ENCODE measurements at regions not wholly inside any gene's neighbourhood (a gene's known extent, or its start where the extent isn't known, plus 50 kb on each side); places are given as distances from the start of the nearest gene placed in this dataset.

- TF ChIP-seq, protein P1, sequence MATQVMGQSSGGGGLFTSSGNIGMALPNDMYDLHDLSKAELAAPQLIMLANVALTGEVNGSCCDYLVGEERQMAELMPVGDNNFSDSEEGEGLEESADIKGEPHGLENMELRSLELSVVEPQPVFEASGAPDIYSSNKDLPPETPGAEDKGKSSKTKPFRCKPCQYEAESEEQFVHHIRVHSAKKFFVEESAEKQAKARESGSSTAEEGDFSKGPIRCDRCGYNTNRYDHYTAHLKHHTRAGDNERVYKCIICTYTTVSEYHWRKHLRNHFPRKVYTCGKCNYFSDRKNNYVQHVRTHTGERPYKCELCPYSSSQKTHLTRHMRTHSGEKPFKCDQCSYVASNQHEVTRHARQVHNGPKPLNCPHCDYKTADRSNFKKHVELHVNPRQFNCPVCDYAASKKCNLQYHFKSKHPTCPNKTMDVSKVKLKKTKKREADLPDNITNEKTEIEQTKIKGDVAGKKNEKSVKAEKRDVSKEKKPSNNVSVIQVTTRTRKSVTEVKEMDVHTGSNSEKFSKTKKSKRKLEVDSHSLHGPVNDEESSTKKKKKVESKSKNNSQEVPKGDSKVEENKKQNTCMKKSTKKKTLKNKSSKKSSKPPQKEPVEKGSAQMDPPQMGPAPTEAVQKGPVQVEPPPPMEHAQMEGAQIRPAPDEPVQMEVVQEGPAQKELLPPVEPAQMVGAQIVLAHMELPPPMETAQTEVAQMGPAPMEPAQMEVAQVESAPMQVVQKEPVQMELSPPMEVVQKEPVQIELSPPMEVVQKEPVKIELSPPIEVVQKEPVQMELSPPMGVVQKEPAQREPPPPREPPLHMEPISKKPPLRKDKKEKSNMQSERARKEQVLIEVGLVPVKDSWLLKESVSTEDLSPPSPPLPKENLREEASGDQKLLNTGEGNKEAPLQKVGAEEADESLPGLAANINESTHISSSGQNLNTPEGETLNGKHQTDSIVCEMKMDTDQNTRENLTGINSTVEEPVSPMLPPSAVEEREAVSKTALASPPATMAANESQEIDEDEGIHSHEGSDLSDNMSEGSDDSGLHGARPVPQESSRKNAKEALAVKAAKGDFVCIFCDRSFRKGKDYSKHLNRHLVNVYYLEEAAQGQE (IDR thresholded peaks at IDR 0.05; ENCODE audit: insufficient read depth in 1 of 2, low read depth in 2 of 2, low read length in 2 of 2), result no peak
- TF ChIP-seq TAF1 (IDR thresholded peaks at IDR 0.05; ENCODE audit: borderline replicate concordance, insufficient read depth, low read length), result no peak
- no peak for TF ChIP-seq POLR2AphosphoS5 (IDR thresholded peaks at IDR 0.05; ENCODE audit: low read depth, low read length)
- TF ChIP-seq SIN3A (IDR thresholded peaks at IDR 0.05; ENCODE audit: borderline replicate concordance, insufficient read depth, low read length), result no peak
- no peak for TF ChIP-seq FOXP2 (optimal IDR thresholded peaks at IDR 0.05; ENCODE audit: borderline replicate concordance, extremely low read depth, extremely low read length, insufficient read depth)
Measured at GRCh38 chr1:172950528-172950927, 100.2 kb downstream of the TNFSF18 start.

DNA sequence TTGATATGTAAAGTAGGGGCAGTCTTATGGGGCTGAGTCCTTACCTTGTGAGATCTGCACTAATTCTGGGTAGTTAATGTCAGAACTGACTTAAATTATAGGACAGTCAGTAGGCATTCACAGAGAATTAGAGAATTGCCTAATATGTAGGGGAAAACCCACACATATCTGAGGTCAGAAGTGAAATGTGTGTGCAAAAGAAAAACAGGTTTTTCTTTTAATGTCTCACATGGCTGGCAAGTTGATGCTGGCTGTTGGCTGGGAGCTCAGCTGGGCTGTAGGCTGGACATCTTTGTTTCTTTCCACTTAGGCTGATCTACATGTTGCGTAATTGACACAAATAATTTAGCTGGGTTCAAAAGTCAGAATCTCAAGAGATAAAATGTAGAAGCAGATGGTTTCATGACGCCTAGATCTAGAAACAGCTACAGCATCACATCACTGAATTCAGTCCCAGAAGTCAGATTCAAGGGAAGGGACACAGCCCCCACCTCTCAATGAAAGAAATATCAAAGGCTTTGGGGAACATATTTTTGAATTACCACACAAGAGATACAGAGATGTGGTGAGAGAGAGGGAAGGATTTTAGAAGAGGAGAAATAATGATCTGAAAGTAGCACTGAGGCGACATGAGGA lies 98.9 kb downstream of the TNFSF18 start:
- no peak for TF ChIP-seq POLR2AphosphoS5 (IDR thresholded peaks at IDR 0.05; ENCODE audit: low read depth, low read length)
- no peak for TF ChIP-seq FOXP2 (optimal IDR thresholded peaks at IDR 0.05; ENCODE audit: borderline replicate concordance, extremely low read depth, extremely low read length, insufficient read depth)
- TF ChIP-seq TAF1 (IDR thresholded peaks at IDR 0.05; ENCODE audit: borderline replicate concordance, insufficient read depth, low read length), result no peak
- no peak for TF ChIP-seq SIN3A (IDR thresholded peaks at IDR 0.05; ENCODE audit: borderline replicate concordance, insufficient read depth, low read length)
- TF ChIP-seq, protein P1 (IDR thresholded peaks at IDR 0.05; ENCODE audit: insufficient read depth in 1 of 2, low read depth in 2 of 2, low read length in 2 of 2), result no peak

DNA sequence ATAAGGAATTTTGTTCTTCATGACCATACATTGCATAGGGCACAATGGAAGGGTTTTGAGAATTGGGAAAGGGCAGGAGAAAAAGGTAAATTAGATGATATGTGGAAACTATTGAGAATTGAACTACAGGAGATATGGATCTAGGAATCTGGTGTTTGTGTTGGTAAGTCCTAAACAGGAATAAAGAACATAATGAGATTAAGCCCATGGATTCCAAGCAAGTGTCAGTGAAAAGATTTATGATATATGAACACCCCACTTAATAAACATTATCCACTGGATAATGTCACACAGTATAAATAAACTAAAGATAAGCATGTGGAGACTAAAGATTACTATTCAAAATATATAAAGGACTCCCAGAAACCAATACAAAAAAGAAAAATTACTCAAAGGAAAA lies 98.2 kb downstream of the TNFSF18 start:
- no peak for TF ChIP-seq TAF1 (IDR thresholded peaks at IDR 0.05; ENCODE audit: borderline replicate concordance, insufficient read depth, low read length)
- TF ChIP-seq, protein P1 (IDR thresholded peaks at IDR 0.05; ENCODE audit: insufficient read depth in 1 of 2, low read depth in 2 of 2, low read length in 2 of 2), result no peak
- no peak for TF ChIP-seq FOXP2 (optimal IDR thresholded peaks at IDR 0.05; ENCODE audit: borderline replicate concordance, extremely low read depth, extremely low read length, insufficient read depth)
- TF ChIP-seq SIN3A (IDR thresholded peaks at IDR 0.05; ENCODE audit: borderline replicate concordance, insufficient read depth, low read length), result no peak
- TF ChIP-seq POLR2AphosphoS5 (IDR thresholded peaks at IDR 0.05; ENCODE audit: low read depth, low read length), result no peak

DNA sequence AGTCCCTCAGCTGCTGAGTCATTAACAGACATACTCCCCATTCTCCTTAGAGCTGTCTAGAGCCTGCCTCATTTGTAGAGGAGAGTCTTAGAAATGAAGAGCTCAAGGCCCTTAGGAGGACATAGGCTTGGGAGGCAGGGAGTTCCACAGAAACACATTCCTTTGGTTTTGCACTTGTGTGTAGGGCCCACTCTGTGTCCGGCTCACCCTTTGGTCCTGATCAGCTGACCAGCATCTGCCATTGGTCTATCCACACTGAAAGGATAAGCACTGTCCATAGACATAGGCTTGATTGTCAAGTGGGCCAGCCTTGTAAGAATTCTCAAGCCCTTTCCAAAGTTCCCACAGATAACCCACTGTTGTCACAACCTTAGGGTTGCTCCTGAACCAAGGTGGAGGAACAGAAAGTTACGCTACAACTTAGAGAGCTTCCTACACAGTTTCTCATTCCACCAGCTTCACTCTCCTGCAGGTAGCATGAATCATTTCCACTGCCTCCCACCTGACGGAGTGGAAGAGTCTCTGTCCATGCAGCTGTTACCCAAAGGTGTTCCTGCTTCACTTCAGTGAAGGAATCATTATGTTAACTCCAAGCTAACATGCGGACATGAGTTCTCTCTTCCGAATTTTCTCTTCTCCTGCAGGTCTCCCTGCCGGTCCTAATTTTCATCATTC lies 96.1 kb downstream of the TNFSF18 start:
- TF ChIP-seq FOXP2 (optimal IDR thresholded peaks at IDR 0.05; ENCODE audit: borderline replicate concordance, extremely low read depth, extremely low read length, insufficient read depth) (no peak), POLR2AphosphoS5 (IDR thresholded peaks at IDR 0.05; ENCODE audit: low read depth, low read length) (no peak), SIN3A (IDR thresholded peaks at IDR 0.05; ENCODE audit: borderline replicate concordance, insufficient read depth, low read length) (no peak), TAF1 (IDR thresholded peaks at IDR 0.05; ENCODE audit: borderline replicate concordance, insufficient read depth, low read length) (no peak)
- TF ChIP-seq, protein P1 (IDR thresholded peaks at IDR 0.05; ENCODE audit: insufficient read depth in 1 of 2, low read depth in 2 of 2, low read length in 2 of 2), result no peak
